ENCODE measurements at regions not wholly inside any gene's neighbourhood (a gene's known extent, or its start where the extent isn't known, plus 50 kb on each side); places are given as distances from the start of the nearest gene placed in this dataset.
"Not testable (repeated sequence)": the region's sequence is repeated elsewhere in the genome, so short reads cannot be mapped to it uniquely, and the experiment has no call there.

- Histone ChIP-seq H3K36me3 (no peaks in the 10 kb centered on the region), H3K4me1 (ENCODE audit: insufficient read depth) (no peaks in the 10 kb centered on the region), H3K27me3 (no peaks in the 10 kb centered on the region), H3K9me3 (no peaks in the 10 kb centered on the region), H3K27ac (no peak overlapping the region), H3K4me3 (no peak overlapping the region)
- intact Hi-C loops (cut with DNase I): no loop called here
- TF ChIP-seq CTCF (IDR thresholded peaks at IDR 0.05) (no peak), POLR2A (IDR thresholded peaks at IDR 0.05) (no peak)
- DNase-seq: no peak
- WGBS, 3 donors: 65 to 78% (median 77%) methylated on average over 4 of the region's 4 CpGs
These were observed 106.3 kb downstream of the TRIM43 start for GRCh38 chr2:95698146-95698545.

- H3K4me1 ChIP-seq (ENCODE audit: insufficient read depth); H3K9me3 ChIP-seq; H3K4me3 ChIP-seq; DNase-seq; H3K27ac ChIP-seq; H3K36me3 ChIP-seq; intact Hi-C loops (cut with DNase I); H3K27me3 ChIP-seq: not testable (repeated sequence)
- 65 to 70% (median 67%) methylated on average over 5 of the region's 5 CpGs for WGBS, 3 donors
These were observed 107.7 kb downstream of the TRIM43 start for GRCh38 chr2:95699201-95700184.

GRCh38 chr2:95700519-95700918 lies 108.7 kb downstream of the TRIM43 start:
- Histone ChIP-seq H3K36me3 (no peaks in the 10 kb centered on the region), H3K27me3 (no peaks in the 10 kb centered on the region), H3K4me1 (ENCODE audit: insufficient read depth) (no peaks in the 10 kb centered on the region), H3K4me3 (no peak overlapping the region), H3K9me3 (no peaks in the 10 kb centered on the region), H3K27ac (no peak overlapping the region)
- DNase-seq: no peak
- TF ChIP-seq POLR2A (IDR thresholded peaks at IDR 0.05): no peak
- no peak for TF ChIP-seq EP300 (IDR thresholded peaks at IDR 0.05)
- no peak for TF ChIP-seq CTCF (IDR thresholded peaks at IDR 0.05)
- WGBS, 3 donors: 32 to 34% (median 34%) methylated on average over 4 of the region's 4 CpGs
- intact Hi-C loops (cut with DNase I): no loop called here

GRCh38 chr2:95702471-95702870 lies 110.7 kb downstream of the TRIM43 start:
- intact Hi-C loops (cut with DNase I): no loop called here
- no peak overlapping the region for H3K4me3 ChIP-seq
- no peaks in the 10 kb centered on the region for H3K4me1 ChIP-seq (ENCODE audit: insufficient read depth)
- H3K9me3 ChIP-seq: no peaks in the 10 kb centered on the region
- no peaks in the 10 kb centered on the region for H3K36me3 ChIP-seq
- H3K27ac ChIP-seq: no peak overlapping the region
- TF ChIP-seq CTCF (IDR thresholded peaks at IDR 0.05) (no peak), EP300 (IDR thresholded peaks at IDR 0.05) (no peak), POLR2A (IDR thresholded peaks at IDR 0.05) (no peak)
- H3K27me3 ChIP-seq: no peaks in the 10 kb centered on the region
- WGBS, 3 donors: 93 to 96% (median 95%) methylated on average over 7 of the region's 7 CpGs
- DNase-seq: no peak

GRCh38 chr2:95707161-95707560 lies 115.4 kb downstream of the TRIM43 start:
- H3K4me1 ChIP-seq (ENCODE audit: insufficient read depth); H3K27me3 ChIP-seq; H3K36me3 ChIP-seq; H3K4me3 ChIP-seq; DNase-seq; H3K9me3 ChIP-seq; H3K27ac ChIP-seq; intact Hi-C loops (cut with DNase I): not testable (repeated sequence)
- 71 to 81% (median 79%) methylated on average over 2 of the region's 2 CpGs for WGBS, 3 donors
